ENCODE measurements at regions not wholly inside any gene's neighbourhood (a gene's known extent, or its start where the extent isn't known, plus 50 kb on each side); places are given as distances from the start of the nearest gene placed in this dataset.
"Not testable (repeated sequence)": the region's sequence is repeated elsewhere in the genome, so short reads cannot be mapped to it uniquely, and the experiment has no call there.

- DNase-seq (ENCODE audit: low spot score), result no peak
These were observed 125.5 kb upstream of the PODXL start for GRCh38 chr7:131681961-131682360.

- DNase-seq (ENCODE audit: low spot score), result not testable (repeated sequence)
These were observed 122.6 kb upstream of the PODXL start for GRCh38 chr7:131679071-131679470.

DNA sequence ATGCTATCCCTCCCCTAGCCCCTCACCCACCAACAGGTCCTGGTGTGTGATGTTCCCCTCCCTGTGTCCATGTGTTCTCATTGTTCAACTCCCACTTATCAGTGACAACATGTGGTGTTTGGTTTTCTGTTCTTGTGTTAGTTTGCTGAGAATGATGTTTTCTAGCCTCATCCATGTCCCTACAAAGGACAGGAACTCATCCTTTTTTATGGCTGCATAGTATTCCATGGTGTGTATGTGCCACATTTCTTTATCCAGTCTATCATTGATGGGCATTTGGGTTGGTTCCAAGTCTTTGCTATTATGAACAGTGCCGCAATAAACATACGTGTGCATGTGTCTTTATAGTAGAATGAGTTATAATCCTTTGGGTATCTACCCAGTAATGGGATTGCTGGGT is 120.4 kb upstream of the PODXL start:
- not testable (repeated sequence) for DNase-seq (ENCODE audit: low spot score)

- DNase-seq (ENCODE audit: low spot score), result no peak
These were observed 117.7 kb upstream of the PODXL start for GRCh38 chr7:131674131-131674530.

DNA sequence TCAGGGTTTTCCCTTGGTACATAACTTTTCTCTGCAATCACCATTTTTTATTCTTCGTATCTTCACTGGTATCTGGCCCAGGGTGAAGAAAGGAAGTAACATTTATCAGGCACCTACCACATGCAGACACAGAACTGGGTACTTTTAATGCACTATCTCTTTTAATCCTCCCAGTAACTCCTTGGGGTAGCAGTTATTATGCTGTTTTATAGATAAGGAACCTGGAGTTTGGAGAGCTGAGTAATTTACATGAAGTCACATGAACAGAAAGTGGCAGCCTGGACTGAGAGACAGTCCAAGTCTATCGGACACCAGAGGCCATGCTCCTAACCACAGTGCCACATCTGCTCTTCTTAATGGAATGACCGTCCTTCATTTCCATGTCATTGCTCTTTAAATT is 117.1 kb upstream of the PODXL start:
- no peak for DNase-seq (ENCODE audit: low spot score)

GRCh38 chr7:131670406-131670805 is 114.0 kb upstream of the PODXL start:
- DNase-seq (ENCODE audit: low spot score), result no peak

- no peak for DNase-seq (ENCODE audit: low spot score)
These were observed 111.3 kb upstream of the PODXL start for GRCh38 chr7:131667699-131668098.

GRCh38 chr7:131665021-131665420 is 108.6 kb upstream of the PODXL start:
- no peak for DNase-seq (ENCODE audit: low spot score)

- DNase-seq (ENCODE audit: low spot score), result no peak
These were observed 108.1 kb upstream of the PODXL start for GRCh38 chr7:131664570-131664969.

GRCh38 chr7:131662301-131662873 is 106.0 kb upstream of the PODXL start:
- DNase-seq (ENCODE audit: low spot score), result not testable (repeated sequence)

DNA sequence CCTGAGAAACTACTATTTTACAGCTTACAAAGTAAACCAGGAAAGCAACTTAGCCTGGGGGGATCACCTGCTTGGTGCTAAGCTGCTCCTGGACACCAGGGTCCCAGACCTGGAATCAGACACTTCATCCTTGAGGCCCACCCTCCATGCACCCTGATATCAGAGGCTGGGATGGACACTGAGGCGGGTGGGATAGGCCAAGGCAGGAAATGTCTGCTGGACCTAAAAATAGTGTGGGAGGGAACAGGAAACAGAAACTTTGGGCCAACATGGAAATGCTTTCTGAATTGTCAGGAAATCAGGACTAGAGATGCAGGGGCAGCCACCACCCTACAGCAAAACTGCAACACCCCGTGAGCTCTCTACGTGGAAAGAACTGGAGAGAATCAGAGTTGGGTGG is 101.5 kb upstream of the PODXL start:
- no peak for DNase-seq (ENCODE audit: low spot score)

- DNase-seq (ENCODE audit: low spot score), result no peak
These were observed 100.7 kb upstream of the PODXL start for GRCh38 chr7:131656980-131657723.

DNA sequence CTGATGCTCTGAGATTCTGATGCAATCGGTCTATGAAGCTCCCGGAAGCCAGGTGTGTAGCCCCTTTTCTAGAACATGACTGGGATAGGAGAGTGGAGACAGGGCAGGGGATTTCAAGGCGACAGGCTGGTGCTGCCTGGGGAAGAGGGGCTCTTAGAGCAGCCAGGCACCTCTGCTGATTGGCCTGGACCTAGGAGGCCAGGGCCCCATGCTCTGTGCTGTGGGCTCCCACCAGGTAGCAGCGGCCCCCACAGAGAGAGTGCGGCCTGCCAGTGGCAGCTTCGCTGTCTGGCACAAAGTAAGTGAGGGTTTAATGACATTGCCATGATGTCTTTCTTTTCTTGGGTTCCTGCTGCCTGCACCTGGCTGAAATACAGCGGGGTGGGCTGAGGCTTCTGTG is 99.4 kb upstream of the PODXL start:
- DNase-seq (ENCODE audit: low spot score), result no peak

DNA sequence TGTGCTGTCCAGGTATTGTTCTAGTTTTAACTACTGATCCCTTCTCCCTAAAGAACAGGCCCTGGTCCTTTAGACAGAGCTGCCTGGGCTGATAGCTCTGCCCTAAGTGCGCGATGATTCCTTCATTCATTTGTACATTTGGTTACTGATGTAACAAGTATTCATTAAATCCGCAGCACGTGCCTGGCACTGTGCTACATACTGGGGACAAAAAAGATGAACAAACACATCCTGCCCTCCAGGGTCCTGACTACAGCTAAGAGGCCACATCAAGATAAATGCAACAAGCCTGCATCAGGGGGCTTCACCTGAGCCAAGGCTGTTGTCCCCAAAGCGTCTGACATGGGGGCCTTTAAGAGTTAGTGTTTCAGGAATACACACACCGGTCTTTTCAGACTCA is 99.0 kb upstream of the PODXL start:
- no peak for DNase-seq (ENCODE audit: low spot score)

DNA sequence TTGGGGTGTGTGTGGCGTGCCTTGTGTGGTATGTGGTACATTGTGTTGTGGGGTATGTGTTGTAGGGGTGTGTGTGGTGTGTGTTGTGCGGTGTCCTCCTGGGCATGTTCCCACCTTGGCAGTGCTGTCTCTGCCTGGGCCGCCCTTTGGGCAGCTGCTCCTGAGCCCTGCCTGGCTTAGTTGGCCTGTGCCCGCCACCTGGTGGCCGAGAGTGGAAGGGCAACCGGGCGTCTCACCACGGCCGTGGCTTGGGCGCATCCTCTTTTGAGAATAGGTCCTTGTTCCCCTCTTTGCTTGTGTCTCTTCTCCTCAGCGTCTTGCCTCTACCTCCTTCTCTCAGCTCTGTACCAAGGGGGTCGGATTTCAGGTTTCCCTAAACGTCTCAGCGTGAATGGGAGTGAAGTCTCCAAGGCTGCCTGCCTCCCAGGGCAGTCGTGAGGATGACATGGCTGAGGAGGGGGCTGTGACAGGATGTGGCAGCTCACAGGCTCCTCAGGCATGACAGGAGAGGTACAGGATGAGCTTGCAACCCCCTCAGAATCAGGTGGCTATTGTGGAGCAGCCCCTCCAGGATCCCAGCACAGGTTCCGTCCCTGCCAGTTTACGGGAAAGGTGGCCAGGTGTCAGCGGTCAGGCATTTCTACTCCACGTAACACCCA is 98.4 kb upstream of the PODXL start:
- DNase-seq (ENCODE audit: low spot score), result peak; percentile 75

GRCh38 chr7:131654249-131654558 is 97.8 kb upstream of the PODXL start:
- no peak for DNase-seq (ENCODE audit: low spot score)

- peak; percentile 32 for DNase-seq (ENCODE audit: low spot score)
These were observed 97.2 kb upstream of the PODXL start for GRCh38 chr7:131653418-131654248.

- DNase-seq (ENCODE audit: low spot score), result peak; percentile 43
These were observed 96.5 kb upstream of the PODXL start for GRCh38 chr7:131652934-131653333.

DNA sequence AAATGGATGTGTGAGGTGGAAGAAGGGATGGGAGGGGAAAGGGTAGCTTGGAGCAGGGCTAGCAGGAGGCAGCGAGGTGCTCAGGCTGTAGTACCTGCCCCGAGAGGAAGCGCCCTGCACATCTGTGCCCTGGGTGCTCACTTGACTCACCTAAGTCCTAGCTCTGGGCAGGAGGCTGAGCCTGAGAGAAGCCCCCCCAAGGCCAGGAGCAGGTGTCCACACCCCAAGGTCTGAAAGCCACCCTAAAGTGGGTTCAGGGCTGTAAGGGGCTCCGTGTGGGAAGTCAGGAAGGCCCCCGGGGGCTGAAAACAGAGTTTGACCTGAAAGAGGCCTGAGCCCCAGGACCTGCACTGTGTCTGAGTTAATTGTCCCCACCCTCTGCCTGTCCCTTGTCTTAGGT is 95.8 kb upstream of the PODXL start:
- no peak for DNase-seq (ENCODE audit: low spot score)

DNA sequence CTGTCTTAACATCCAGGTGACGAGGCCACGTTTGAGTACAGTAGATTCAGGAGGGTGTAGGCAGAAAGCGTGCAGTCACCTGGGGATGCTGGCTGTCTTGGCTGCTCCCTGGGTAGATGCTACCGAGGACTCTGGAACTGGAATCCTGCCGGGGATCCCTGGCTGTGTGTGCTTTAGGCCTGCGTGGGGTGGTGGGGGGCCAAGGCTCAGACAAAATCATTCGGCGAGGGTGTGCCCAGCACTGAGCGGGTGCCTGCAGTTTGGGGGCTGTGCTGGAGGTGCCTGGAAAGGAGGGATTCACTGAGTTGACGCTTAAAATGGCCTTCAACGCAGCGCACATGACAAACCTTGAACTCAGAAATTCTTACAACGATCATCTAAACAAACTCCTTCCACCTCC is 93.5 kb upstream of the PODXL start:
- DNase-seq (ENCODE audit: low spot score), result no peak

DNA sequence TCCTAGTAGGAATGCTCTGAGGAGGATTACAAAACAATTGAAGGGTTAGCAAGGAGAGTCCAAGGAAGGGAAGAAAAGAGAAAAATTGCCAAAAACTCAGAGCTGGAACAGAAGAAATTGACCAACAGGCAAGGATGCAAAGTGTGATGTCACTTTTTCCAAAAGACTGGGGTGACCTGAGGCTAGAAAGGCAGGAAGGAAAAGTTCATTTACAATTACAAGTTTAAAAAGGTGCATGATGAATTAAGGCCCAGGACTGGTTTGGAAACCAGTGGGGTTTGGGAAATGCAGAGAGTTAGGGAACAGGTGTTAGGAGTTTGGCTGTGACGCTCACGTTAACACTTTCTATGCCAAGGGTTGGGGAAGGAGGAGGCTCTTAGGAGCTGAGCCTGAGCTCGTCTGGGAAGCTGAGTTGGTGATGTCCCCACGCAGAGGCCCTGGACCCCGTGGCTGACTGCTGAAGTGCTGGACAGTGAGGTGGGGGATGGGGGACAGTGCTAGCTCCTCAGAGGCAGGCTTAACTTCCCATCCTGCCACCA is 92.6 kb upstream of the PODXL start:
- no peak for DNase-seq (ENCODE audit: low spot score)

DNA sequence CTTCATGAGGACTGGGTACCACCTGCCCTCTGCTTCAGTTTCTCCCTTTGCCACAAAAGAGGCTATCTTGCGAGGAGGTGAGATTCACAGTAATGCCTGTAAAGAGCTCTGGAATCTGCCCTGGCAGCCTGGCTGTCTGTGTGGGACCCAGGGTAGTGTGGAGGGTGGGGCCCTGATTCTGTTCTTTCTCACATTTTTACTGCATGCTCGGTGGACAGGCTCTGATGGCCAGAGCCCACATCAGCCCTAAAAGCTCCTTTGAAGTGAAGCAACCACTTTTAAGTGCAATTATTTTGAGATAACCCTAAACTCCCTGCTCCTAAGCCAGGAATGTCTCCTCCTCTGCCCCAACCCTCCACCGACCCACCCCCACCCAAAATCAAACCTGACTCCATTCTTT is 92.1 kb upstream of the PODXL start:
- peak; percentile 44 for DNase-seq (ENCODE audit: low spot score)

GRCh38 chr7:131646203-131646602 is 89.8 kb upstream of the PODXL start:
- no peak for DNase-seq (ENCODE audit: low spot score)
